DND-41 (cell line): ENCODE measurements at regions not wholly inside any gene's neighbourhood (a gene's known extent, or its start where the extent isn't known, plus 50 kb on each side); places are given as distances from the start of the nearest gene placed in this dataset.

Experiments
- CTCF ChIP-seq: IDR thresholded peaks from 2 replicates; pipeline ENCODE4 v1.5.1; 2012; ENCODE audit warnings: borderline replicate concordance, low read length, moderate library complexity, mild to moderate bottlenecking; ENCODE audit not compliant: poor library complexity, severe bottlenecking; ENCODE audit errors: extremely low read depth
- EZH2 ChIP-seq: IDR thresholded peaks from 3 replicates; pipeline ENCODE4 v1.6.1; 2012; ENCODE audit warnings: borderline replicate concordance, low read depth, mild to moderate bottlenecking, moderate library complexity, low read length, inconsistent platforms; ENCODE audit not compliant: severe bottlenecking

GRCh38 chr1:177631770-177632169, 338.1 kb downstream of the SEC16B start:
- no peak for TF ChIP-seq CTCF
- TF ChIP-seq EZH2 = no peak
